WTC11 (cell line): ENCODE measurements at regions not wholly inside any gene's neighbourhood (a gene's known extent, or its start where the extent isn't known, plus 50 kb on each side); places are given as distances from the start of the nearest gene placed in this dataset.

Experiments
- ATAC-seq: fragments of 200-7000 bp; cut with Tn5 transposase; 2 replicates; pipeline ENCODE4 v1.10.0; 2021; ENCODE audit warnings: mild to moderate bottlenecking, moderate library complexity
- CTCF ChIA-PET: fragments of 300-600 bp; sonication (Branson Sonifier 250); formaldehyde crosslinking; loops from one replicate; lab custom pipeline; 2021; ENCODE audit warnings: antibody characterized with exemption; lab: Charles Lee
- POLR2A ChIA-PET: fragments of 350-600 bp; sonication (Branson Sonifier 250); formaldehyde crosslinking; loops from one replicate; lab custom pipeline; 2021; ENCODE audit warnings: antibody characterized with exemption; lab: Charles Lee
- DNase-seq: peaks from one replicate; pipeline ENCODE4 v3.0.0; 2021; ENCODE audit warnings: low spot score
- H3K27ac Mint-ChIP-seq: 2 replicates; pipeline ENCODE4 v1.8.0; 2021; ENCODE audit warnings: mixed read lengths
- H3K27me3 Mint-ChIP-seq: 2 replicates; pipeline ENCODE4 v1.8.0; 2021; ENCODE audit warnings: low read depth, mild to moderate bottlenecking, moderate library complexity, mixed read lengths
- H3K36me3 Mint-ChIP-seq: 2 replicates; pipeline ENCODE4 v1.8.0; 2021; ENCODE audit warnings: mixed read lengths
- H3K4me1 Mint-ChIP-seq: 2 replicates; pipeline ENCODE4 v1.8.0; 2022; ENCODE audit warnings: mixed read lengths
- H3K4me3 Mint-ChIP-seq: 2 replicates; pipeline ENCODE4 v1.8.0; 2021; ENCODE audit warnings: mild to moderate bottlenecking, moderate library complexity, mixed read lengths
- H3K9me3 Mint-ChIP-seq: 2 replicates; pipeline ENCODE4 v1.8.0; 2021; ENCODE audit warnings: mixed read lengths
- ATF1 ChIP-seq: sonication (generic); formaldehyde crosslinking; IDR thresholded peaks from 2 replicates; pipeline ENCODE4 v1.8.1; 2023; ENCODE audit warnings: mild to moderate bottlenecking, moderate library complexity, missing genetic modification reagents
- CREM ChIP-seq: sonication (generic); formaldehyde crosslinking; IDR thresholded peaks from 2 replicates; pipeline ENCODE4 v1.8.1; 2022; ENCODE audit warnings: mild to moderate bottlenecking, missing genetic modification reagents, moderate library complexity
- ESRRA ChIP-seq: sonication (generic); formaldehyde crosslinking; IDR thresholded peaks from 2 replicates; pipeline ENCODE4 v1.8.1; 2022; ENCODE audit warnings: mild to moderate bottlenecking, missing genetic modification reagents, borderline replicate concordance
- FOXP1 ChIP-seq: sonication (generic); formaldehyde crosslinking; IDR thresholded peaks from 2 replicates; pipeline ENCODE4 v1.8.0; 2022; ENCODE audit warnings: missing genetic modification reagents, mild to moderate bottlenecking, moderate library complexity, borderline replicate concordance
- IRF2 ChIP-seq: sonication (generic); formaldehyde crosslinking; IDR thresholded peaks from 2 replicates; pipeline ENCODE4 v1.8.0; 2022; ENCODE audit warnings: low read depth, missing genetic modification reagents, borderline replicate concordance
- JAZF1 ChIP-seq: fragments of 250-450 bp; sonication (Bioruptor Pico); IDR thresholded peaks from 2 replicates; pipeline ENCODE4 v1.9.0; 2021; ENCODE audit warnings: moderate library complexity, mild to moderate bottlenecking, inconsistent platforms
- JUN ChIP-seq: sonication (generic); formaldehyde crosslinking; IDR thresholded peaks from 2 replicates; pipeline ENCODE4 v1.8.0; 2023; ENCODE audit warnings: mild to moderate bottlenecking, missing genetic modification reagents
- KAT7 ChIP-seq: sonication (generic); formaldehyde crosslinking; IDR thresholded peaks from 2 replicates; pipeline ENCODE4 v1.8.1; 2023; ENCODE audit warnings: missing genetic modification reagents, mild to moderate bottlenecking, borderline replicate concordance
- MXD4 ChIP-seq: fragments of 250-450 bp; sonication (Bioruptor Pico); IDR thresholded peaks from 2 replicates; pipeline ENCODE4 v1.8.0; 2021; ENCODE audit warnings: mild to moderate bottlenecking, moderate library complexity, borderline replicate concordance
- MYBL2 ChIP-seq: sonication (generic); formaldehyde crosslinking; IDR thresholded peaks from 2 replicates; pipeline ENCODE4 v1.8.1; 2023; ENCODE audit warnings: mild to moderate bottlenecking, moderate library complexity, missing genetic modification reagents
- NFYB ChIP-seq: sonication (generic); formaldehyde crosslinking; conservative IDR thresholded peaks from 2 replicates; pipeline ENCODE4 v1.8.0; 2022; ENCODE audit warnings: low read depth, missing genetic modification reagents
- NR2C2 ChIP-seq: sonication (generic); formaldehyde crosslinking; IDR thresholded peaks from 2 replicates; pipeline ENCODE4 v1.8.0; 2022; ENCODE audit warnings: mild to moderate bottlenecking, missing genetic modification reagents
- RORB ChIP-seq: fragments of 250-450 bp; sonication (Bioruptor Pico); IDR thresholded peaks from 2 replicates; pipeline ENCODE4 v1.9.0; 2021; ENCODE audit warnings: mild to moderate bottlenecking
- TEAD4 ChIP-seq: sonication (generic); formaldehyde crosslinking; IDR thresholded peaks from 2 replicates; pipeline ENCODE4 v1.8.0; 2022; ENCODE audit warnings: mild to moderate bottlenecking, missing genetic modification reagents
- ZNF232 ChIP-seq: sonication (generic); formaldehyde crosslinking; IDR thresholded peaks from 2 replicates; pipeline ENCODE4 v1.8.0; 2022; ENCODE audit warnings: mild to moderate bottlenecking, missing genetic modification reagents
- TF ChIP-seq, protein P1 (sequence below): sonication (generic); formaldehyde crosslinking; IDR thresholded peaks from 2 replicates; pipeline ENCODE4 v1.8.0; 2023; ENCODE audit warnings: mild to moderate bottlenecking, missing genetic modification reagents
- TF ChIP-seq, protein P2 (sequence below): sonication (generic); formaldehyde crosslinking; IDR thresholded peaks from 2 replicates; pipeline ENCODE4 v1.8.0; 2023; ENCODE audit warnings: missing genetic modification reagents
- TF ChIP-seq, protein P3 (sequence below): fragments of 200-600 bp; IDR thresholded peaks from 2 replicates; pipeline ENCODE4 v1.8.0; 2022; ENCODE audit warnings: antibody characterized with exemption
- TF ChIP-seq, protein P4 (sequence below): fragments of 250-450 bp; sonication (Bioruptor Pico); IDR thresholded peaks from 2 replicates; pipeline ENCODE4 v1.8.0; 2021; ENCODE audit warnings: mild to moderate bottlenecking
- TF ChIP-seq, protein P5 (sequence below): fragments of 250-450 bp; sonication (Bioruptor Pico); IDR thresholded peaks from 2 replicates; pipeline ENCODE4 v1.9.0; 2021; ENCODE audit warnings: mild to moderate bottlenecking
- TF ChIP-seq, protein P6 (sequence below): sonication (generic); formaldehyde crosslinking; IDR thresholded peaks from 2 replicates; pipeline ENCODE4 v1.8.1; 2022; ENCODE audit warnings: missing genetic modification reagents, borderline replicate concordance
- TF ChIP-seq, protein P7 (sequence below): sonication (generic); formaldehyde crosslinking; IDR thresholded peaks from 2 replicates; pipeline ENCODE4 v1.8.0; 2022; ENCODE audit warnings: mild to moderate bottlenecking, missing genetic modification reagents

DNA sequence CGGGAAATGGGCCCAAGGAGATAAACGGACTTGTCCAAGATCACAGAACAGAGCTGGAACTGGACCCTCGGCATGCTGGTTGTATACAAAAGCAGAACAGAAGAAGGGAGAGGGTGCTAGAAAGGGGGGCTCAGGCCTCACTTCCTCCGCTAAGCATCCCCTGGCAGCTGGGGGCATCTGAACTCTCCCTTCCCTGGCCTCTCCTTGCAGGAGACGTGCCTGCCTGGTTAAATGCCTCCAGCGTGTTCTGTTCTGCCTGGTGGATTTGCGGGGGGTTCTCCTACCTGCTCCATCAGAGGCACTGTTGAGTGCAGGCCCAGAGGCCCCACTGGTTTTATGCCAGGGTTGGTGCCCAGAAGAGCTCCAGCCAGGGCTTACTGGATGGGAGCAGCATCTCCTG, 124.7 kb downstream of the ZFP36L2 start:
- peaks cover 34% of the 10 kb centered on the region for H3K27me3 Mint-ChIP-seq
- H3K27ac Mint-ChIP-seq = no peak overlapping the region
- CTCF ChIA-PET = interaction anchor here (0.5 to 2.7 kb wide), 14 partner anchors 8 to 716 kb away, joined by 3 to 17 read pairs (median 4); no protein-coding TSS in a partner anchor
- H3K4me3 Mint-ChIP-seq = peak overlapping the region; percentile 44
- H3K36me3 Mint-ChIP-seq = peaks cover 5% of the 10 kb centered on the region; the same call in 1 of the 2 replicates
- DNase-seq (no peak), ATAC-seq (no peak)
- H3K4me1 Mint-ChIP-seq = peaks cover 30% of the 10 kb centered on the region
- peaks cover 10% of the 10 kb centered on the region for H3K9me3 Mint-ChIP-seq
- POLR2A ChIA-PET = interaction anchor here (0.9 to 1.1 kb wide), 4 partner anchors 17 to 126 kb away, joined by 3 to 5 read pairs (median 3); no protein-coding TSS in a partner anchor
- TF ChIP-seq TEAD4 (CRISPR knock-in tag) (no peak), RORB (CRISPR knock-in tag) (no peak), NFYB (CRISPR knock-in tag) (no peak), ATF1 (CRISPR knock-in tag) (no peak), MYBL2 (CRISPR knock-in tag) (no peak)

DNA sequence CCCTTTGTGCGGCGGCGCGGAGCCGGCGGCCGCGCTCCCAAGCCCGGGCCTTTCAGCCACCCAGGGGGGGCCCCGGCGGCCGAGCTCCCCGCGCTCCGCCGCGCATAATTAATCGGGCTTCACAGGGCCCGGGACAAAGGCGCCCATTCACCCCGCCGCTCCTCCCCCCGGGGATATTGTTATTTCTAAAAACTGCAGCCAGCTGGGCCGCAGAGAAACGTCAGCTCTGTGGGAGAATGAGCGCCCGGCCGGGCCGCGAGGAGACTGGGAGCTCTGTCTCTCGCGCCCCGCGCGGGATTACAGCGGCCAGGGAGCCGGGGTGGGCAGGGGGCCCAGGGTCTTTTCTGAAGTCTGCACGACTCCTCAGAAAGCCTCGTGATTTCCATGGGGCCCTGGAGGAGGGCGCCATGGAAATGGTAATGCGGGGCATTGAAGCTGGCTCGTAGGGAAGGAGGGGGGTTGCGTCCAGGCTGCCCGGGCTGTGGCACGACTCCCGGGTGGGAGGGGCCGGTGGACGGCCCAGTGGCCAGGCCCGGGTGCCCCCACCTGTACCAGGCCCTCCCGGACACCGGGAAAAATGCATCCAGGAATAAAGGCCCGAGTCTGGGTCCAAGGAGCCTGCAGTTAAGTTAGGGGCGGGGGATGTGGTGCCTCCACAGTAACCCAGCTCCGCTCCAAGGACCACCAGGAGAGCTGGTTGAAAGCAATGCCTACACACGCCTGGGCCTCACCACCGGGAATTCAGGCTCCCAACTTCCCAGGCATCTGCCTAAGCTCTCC, 125.3 kb downstream of the ZFP36L2 start:
- POLR2A ChIA-PET = interaction anchor here (0.9 to 1.1 kb wide), 3 partner anchors 34 to 126 kb away, joined by 3 to 5 read pairs (median 3); no protein-coding TSS in a partner anchor
- H3K27me3 Mint-ChIP-seq = peaks cover 34% of the 10 kb centered on the region
- peaks cover 8% of the 10 kb centered on the region; the same call in 1 of the 2 replicates for H3K36me3 Mint-ChIP-seq
- H3K4me1 Mint-ChIP-seq = peaks cover 27% of the 10 kb centered on the region
- H3K27ac Mint-ChIP-seq = no peak overlapping the region
- ATAC-seq = peak; percentile 61
- DNase-seq = peak; percentile 73
- CTCF ChIA-PET = interaction anchor here (0.5 to 2.7 kb wide), 16 partner anchors 9 to 716 kb away, joined by 3 to 17 read pairs (median 4); no protein-coding TSS in a partner anchor
- peak overlapping the region; percentile 63 for H3K4me3 Mint-ChIP-seq
- peaks cover 15% of the 10 kb centered on the region for H3K9me3 Mint-ChIP-seq
- TF ChIP-seq IRF2 = no peak
- TF ChIP-seq, protein P1, sequence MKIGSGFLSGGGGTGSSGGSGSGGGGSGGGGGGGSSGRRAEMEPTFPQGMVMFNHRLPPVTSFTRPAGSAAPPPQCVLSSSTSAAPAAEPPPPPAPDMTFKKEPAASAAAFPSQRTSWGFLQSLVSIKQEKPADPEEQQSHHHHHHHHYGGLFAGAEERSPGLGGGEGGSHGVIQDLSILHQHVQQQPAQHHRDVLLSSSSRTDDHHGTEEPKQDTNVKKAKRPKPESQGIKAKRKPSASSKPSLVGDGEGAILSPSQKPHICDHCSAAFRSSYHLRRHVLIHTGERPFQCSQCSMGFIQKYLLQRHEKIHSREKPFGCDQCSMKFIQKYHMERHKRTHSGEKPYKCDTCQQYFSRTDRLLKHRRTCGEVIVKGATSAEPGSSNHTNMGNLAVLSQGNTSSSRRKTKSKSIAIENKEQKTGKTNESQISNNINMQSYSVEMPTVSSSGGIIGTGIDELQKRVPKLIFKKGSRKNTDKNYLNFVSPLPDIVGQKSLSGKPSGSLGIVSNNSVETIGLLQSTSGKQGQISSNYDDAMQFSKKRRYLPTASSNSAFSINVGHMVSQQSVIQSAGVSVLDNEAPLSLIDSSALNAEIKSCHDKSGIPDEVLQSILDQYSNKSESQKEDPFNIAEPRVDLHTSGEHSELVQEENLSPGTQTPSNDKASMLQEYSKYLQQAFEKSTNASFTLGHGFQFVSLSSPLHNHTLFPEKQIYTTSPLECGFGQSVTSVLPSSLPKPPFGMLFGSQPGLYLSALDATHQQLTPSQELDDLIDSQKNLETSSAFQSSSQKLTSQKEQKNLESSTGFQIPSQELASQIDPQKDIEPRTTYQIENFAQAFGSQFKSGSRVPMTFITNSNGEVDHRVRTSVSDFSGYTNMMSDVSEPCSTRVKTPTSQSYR (CRISPR knock-in tag) = 0 out of 2 replicates have a peak, but pooled peaks have one; percentile 25
- no peak for TF ChIP-seq NR2C2 (CRISPR knock-in tag)
- peak; percentile 49; the same call in 1 of the 2 replicates for TF ChIP-seq ZNF232 (CRISPR knock-in tag)
- no peak for TF ChIP-seq MXD4
- TF ChIP-seq, protein P2, sequence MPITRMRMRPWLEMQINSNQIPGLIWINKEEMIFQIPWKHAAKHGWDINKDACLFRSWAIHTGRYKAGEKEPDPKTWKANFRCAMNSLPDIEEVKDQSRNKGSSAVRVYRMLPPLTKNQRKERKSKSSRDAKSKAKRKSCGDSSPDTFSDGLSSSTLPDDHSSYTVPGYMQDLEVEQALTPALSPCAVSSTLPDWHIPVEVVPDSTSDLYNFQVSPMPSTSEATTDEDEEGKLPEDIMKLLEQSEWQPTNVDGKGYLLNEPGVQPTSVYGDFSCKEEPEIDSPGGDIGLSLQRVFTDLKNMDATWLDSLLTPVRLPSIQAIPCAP (CRISPR knock-in tag) = no peak
- TF ChIP-seq KAT7 (CRISPR knock-in tag) = no peak
- TF ChIP-seq CREM (CRISPR knock-in tag) = 0 out of 2 replicates have a peak, but pooled peaks have one; percentile 39
- TF ChIP-seq, protein P3, sequence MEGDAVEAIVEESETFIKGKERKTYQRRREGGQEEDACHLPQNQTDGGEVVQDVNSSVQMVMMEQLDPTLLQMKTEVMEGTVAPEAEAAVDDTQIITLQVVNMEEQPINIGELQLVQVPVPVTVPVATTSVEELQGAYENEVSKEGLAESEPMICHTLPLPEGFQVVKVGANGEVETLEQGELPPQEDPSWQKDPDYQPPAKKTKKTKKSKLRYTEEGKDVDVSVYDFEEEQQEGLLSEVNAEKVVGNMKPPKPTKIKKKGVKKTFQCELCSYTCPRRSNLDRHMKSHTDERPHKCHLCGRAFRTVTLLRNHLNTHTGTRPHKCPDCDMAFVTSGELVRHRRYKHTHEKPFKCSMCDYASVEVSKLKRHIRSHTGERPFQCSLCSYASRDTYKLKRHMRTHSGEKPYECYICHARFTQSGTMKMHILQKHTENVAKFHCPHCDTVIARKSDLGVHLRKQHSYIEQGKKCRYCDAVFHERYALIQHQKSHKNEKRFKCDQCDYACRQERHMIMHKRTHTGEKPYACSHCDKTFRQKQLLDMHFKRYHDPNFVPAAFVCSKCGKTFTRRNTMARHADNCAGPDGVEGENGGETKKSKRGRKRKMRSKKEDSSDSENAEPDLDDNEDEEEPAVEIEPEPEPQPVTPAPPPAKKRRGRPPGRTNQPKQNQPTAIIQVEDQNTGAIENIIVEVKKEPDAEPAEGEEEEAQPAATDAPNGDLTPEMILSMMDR = no peak
- TF ChIP-seq, protein P4, sequence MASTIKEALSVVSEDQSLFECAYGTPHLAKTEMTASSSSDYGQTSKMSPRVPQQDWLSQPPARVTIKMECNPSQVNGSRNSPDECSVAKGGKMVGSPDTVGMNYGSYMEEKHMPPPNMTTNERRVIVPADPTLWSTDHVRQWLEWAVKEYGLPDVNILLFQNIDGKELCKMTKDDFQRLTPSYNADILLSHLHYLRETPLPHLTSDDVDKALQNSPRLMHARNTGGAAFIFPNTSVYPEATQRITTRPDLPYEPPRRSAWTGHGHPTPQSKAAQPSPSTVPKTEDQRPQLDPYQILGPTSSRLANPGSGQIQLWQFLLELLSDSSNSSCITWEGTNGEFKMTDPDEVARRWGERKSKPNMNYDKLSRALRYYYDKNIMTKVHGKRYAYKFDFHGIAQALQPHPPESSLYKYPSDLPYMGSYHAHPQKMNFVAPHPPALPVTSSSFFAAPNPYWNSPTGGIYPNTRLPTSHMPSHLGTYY (CRISPR knock-in tag) = no peak
- TF ChIP-seq FOXP1 (CRISPR knock-in tag) = peak; percentile 33; the same call in 1 of the 2 replicates
- TF ChIP-seq JAZF1 (CRISPR knock-in tag) = no peak
- TF ChIP-seq, protein P5, sequence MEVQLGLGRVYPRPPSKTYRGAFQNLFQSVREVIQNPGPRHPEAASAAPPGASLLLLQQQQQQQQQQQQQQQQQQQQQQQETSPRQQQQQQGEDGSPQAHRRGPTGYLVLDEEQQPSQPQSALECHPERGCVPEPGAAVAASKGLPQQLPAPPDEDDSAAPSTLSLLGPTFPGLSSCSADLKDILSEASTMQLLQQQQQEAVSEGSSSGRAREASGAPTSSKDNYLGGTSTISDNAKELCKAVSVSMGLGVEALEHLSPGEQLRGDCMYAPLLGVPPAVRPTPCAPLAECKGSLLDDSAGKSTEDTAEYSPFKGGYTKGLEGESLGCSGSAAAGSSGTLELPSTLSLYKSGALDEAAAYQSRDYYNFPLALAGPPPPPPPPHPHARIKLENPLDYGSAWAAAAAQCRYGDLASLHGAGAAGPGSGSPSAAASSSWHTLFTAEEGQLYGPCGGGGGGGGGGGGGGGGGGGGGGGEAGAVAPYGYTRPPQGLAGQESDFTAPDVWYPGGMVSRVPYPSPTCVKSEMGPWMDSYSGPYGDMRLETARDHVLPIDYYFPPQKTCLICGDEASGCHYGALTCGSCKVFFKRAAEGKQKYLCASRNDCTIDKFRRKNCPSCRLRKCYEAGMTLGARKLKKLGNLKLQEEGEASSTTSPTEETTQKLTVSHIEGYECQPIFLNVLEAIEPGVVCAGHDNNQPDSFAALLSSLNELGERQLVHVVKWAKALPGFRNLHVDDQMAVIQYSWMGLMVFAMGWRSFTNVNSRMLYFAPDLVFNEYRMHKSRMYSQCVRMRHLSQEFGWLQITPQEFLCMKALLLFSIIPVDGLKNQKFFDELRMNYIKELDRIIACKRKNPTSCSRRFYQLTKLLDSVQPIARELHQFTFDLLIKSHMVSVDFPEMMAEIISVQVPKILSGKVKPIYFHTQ (CRISPR knock-in tag) = no peak
- TF ChIP-seq, protein P6, sequence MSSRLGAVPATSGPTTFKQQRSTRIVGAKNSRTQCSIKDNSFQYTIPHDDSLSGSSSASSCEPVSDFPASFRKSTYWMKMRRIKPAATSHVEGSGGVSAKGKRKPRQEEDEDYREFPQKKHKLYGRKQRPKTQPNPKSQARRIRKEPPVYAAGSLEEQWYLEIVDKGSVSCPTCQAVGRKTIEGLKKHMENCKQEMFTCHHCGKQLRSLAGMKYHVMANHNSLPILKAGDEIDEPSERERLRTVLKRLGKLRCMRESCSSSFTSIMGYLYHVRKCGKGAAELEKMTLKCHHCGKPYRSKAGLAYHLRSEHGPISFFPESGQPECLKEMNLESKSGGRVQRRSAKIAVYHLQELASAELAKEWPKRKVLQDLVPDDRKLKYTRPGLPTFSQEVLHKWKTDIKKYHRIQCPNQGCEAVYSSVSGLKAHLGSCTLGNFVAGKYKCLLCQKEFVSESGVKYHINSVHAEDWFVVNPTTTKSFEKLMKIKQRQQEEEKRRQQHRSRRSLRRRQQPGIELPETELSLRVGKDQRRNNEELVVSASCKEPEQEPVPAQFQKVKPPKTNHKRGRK (CRISPR knock-in tag) = no peak
- TF ChIP-seq, protein P7, sequence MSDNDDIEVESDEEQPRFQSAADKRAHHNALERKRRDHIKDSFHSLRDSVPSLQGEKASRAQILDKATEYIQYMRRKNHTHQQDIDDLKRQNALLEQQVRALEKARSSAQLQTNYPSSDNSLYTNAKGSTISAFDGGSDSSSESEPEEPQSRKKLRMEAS = peak; percentile 25; the same call in 1 of the 2 replicates
- no peak for TF ChIP-seq JUN (CRISPR knock-in tag)
- TF ChIP-seq ESRRA = no peak
